ENCODE measurements at regions not wholly inside any gene's neighbourhood (a gene's known extent, or its start where the extent isn't known, plus 50 kb on each side); places are given as distances from the start of the nearest gene placed in this dataset.

DNA sequence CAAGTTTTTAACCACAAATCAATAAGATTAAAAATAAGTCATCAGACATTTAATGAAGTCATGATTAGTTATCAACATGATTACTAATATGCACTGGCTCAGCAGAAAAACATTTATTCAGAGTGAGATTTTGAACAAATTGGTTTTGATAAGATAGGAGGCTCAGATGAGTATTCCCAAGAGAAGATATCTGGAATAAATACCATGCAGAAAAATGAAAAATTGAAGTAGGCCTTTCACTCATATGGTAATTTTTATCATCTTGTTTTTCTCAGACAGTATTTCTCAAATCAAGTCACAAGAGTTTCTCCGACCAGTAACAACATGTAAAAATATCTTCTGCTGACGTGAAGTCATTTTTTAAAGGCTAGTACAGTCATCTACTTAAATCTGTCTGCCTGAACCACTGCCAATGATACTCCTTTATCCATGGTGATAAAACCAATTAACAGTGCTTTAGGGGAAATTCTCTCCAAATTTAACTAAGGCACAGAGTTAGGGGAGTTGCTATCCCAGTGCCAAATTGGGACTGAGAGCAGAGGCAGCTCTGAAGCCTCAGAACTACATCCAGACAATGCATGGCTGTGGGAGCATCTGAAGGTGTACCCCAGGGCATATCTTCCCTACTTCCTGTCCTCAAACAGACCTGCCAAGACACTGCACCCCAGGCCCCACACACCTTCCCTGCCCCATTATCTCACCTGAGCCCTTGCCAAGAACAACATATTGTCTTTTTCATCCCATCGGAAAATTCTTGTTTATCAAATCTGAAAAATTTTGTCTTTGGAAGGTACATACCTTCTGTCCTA lies 105.5 kb upstream of the TSLP start (continued):
- no peak for TF ChIP-seq MAFK (IDR thresholded peaks at IDR 0.05; ENCODE audit: low read depth, low read length)
- TF ChIP-seq, protein P1, sequence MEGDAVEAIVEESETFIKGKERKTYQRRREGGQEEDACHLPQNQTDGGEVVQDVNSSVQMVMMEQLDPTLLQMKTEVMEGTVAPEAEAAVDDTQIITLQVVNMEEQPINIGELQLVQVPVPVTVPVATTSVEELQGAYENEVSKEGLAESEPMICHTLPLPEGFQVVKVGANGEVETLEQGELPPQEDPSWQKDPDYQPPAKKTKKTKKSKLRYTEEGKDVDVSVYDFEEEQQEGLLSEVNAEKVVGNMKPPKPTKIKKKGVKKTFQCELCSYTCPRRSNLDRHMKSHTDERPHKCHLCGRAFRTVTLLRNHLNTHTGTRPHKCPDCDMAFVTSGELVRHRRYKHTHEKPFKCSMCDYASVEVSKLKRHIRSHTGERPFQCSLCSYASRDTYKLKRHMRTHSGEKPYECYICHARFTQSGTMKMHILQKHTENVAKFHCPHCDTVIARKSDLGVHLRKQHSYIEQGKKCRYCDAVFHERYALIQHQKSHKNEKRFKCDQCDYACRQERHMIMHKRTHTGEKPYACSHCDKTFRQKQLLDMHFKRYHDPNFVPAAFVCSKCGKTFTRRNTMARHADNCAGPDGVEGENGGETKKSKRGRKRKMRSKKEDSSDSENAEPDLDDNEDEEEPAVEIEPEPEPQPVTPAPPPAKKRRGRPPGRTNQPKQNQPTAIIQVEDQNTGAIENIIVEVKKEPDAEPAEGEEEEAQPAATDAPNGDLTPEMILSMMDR (IDR thresholded peaks at IDR 0.05; ENCODE audit: control extremely low read depth in 1 of 3, insufficient read depth in 1 of 3, low read depth in 1 of 3, low read length in 3 of 3), result no peak
- TF ChIP-seq CBX8 (IDR thresholded peaks at IDR 0.05; ENCODE audit: borderline replicate concordance, low read depth, low read length), result no peak
- no peak for TF ChIP-seq SUZ12 (IDR thresholded peaks at IDR 0.05; ENCODE audit: low read length)
- no peak for TF ChIP-seq BCL11A (IDR thresholded peaks at IDR 0.05; ENCODE audit: low read depth in 2 of 2, low read length in 2 of 2)
